Subcutaneous abdominal adipose tissue (tissue), 5 donors: ENCODE measurements at regions not wholly inside any gene's neighbourhood (a gene's known extent, or its start where the extent isn't known, plus 50 kb on each side); places are given as distances from the start of the nearest gene placed in this dataset.
"Not testable (repeated sequence)": the region's sequence is repeated elsewhere in the genome, so short reads cannot be mapped to it uniquely, and the experiment has no call there.

ENCODE experiments used
- H3K27ac ChIP-seq: one replicate; pipeline ENCODE4 v1.7.0; 2013; ENCODE audit warnings: low read depth, mild to moderate bottlenecking, inconsistent platforms, low read length, moderate library complexity
- H3K27me3 ChIP-seq, 5 donors: one replicate each; pipeline ENCODE4 v1.7.0; 2013; ENCODE audit warnings: low read length in 5 of 5, inconsistent platforms in 1 of 5; ENCODE audit not compliant: control insufficient read depth in 5 of 5, insufficient read depth in 4 of 5
- H3K36me3 ChIP-seq, 5 donors: one replicate each; pipeline ENCODE4 v1.7.0; 2013; ENCODE audit warnings: low read length in 5 of 5; ENCODE audit not compliant: control insufficient read depth in 5 of 5, insufficient read depth in 5 of 5
- H3K4me1 ChIP-seq, 5 donors: one replicate each; pipeline ENCODE4 v1.7.0; 2013; ENCODE audit warnings: low read length in 5 of 5, mild to moderate bottlenecking in 3 of 5, moderate library complexity in 1 of 5; ENCODE audit not compliant: control insufficient read depth in 5 of 5, insufficient read depth in 5 of 5
- H3K4me3 ChIP-seq, 5 donors: one replicate each; pipeline ENCODE4 v1.7.0; 2013; ENCODE audit warnings: low read length in 5 of 5, low read depth in 1 of 5
- H3K9ac ChIP-seq, 5 donors: one replicate each; pipeline ENCODE4 v1.7.0; 2013; ENCODE audit warnings: low read length in 5 of 5, mild to moderate bottlenecking in 4 of 5, moderate library complexity in 3 of 5
- H3K9me3 ChIP-seq, 5 donors: one replicate each; pipeline ENCODE4 v1.7.0; 2013; ENCODE audit warnings: low read length in 5 of 5; ENCODE audit not compliant: control insufficient read depth in 5 of 5
- donor health status: healthy.
- donor health status: healthy.
- donor health status: healthy.
- donor health status: healthy.
- donor health status: healthy.

DNA sequence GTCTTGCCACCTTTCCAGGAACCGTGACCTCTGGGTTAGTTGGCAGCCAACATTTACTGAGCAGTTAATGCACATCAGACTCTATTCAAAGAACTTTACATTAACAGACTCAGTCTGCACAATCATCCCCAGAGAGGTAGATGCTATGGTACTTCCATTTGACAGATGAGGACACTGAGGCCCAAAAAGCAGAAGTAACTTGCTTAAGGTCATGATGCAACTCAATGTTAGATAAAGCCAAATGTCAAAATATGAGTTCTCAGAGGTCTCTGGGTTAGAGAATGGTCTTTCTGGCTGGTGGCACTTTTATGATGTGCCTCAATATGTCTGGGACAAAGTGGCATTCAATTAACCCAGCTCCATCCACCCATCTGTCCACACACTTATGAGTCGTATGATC is 450.0 kb downstream of the MIAT start:
- peaks cover 2 to 33% (median 25%) of the 10 kb centered on the region in 5 donors for H3K4me1 ChIP-seq

DNA sequence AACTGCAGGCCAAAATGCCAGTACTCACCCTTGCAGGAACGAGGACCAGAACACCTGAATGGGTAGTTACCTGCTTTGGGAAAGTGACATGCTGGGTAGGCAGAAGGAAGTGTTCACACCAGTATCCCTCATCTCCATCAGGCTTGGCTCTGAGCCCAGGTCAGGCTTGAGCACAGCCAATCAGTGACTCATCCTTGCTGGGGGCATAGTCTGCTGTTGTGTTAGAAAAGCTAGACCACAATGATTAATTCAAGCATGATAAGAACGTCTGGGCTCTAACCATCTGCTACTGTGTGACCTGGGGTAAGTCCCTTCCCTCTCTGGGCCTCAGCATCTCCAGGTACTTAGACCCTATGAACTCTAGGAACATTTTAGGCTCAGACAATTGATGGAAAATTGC is 450.4 kb downstream of the MIAT start:
- no peaks in the 10 kb centered on the region for H3K27me3 ChIP-seq
- H3K4me3 ChIP-seq = no peak overlapping the region
- H3K9ac ChIP-seq = no peak overlapping the region
- no peaks in the 10 kb centered on the region for H3K36me3 ChIP-seq
- H3K27ac ChIP-seq = no peak overlapping the region
- H3K9me3 ChIP-seq = no peaks in the 10 kb centered on the region
- H3K4me1 ChIP-seq = peaks cover 5 to 35% (median 27%) of the 10 kb centered on the region in 5 donors

More for the DNA sequence above, 450.0 kb downstream of the MIAT start:
- Histone ChIP-seq H3K27me3 (no peaks in the 10 kb centered on the region), H3K36me3 (no peaks in the 10 kb centered on the region), H3K9me3 (no peaks in the 10 kb centered on the region), H3K9ac (no peak overlapping the region), H3K4me3 (no peak overlapping the region), H3K27ac (no peak overlapping the region)

DNA sequence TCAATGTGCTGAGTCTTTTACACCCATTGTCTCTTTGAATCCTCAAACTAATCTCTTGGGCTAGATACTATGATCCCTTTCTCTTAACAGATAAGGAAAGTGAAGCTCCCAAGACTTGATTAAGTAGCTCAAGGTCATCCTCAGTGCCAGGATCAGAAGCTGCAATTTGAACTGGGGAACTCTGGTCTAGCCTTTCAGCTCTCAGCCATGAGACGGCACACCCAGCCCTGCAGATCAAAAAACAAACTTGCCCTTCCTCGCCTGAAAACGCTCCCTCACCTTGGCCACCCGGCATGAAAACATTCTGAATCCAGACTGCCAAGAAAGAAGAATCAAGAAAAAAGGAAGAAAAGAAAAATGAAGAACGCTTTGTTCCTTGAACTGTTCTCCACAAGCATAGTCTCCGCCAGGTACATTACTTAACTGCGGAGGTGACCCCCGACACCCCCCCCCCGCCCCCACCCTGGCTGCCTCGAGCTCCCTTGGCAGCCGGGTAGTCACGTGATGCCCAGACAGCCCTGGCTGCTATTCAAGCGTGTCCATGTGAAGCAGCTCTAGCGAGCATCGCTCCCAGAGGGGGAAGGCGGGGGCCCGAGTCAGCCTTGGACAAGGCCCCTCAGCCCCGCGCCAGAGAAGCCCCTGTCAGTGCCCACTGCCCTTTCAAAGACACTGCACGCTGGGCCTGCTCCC is 451.2 kb downstream of the MIAT start:
- no peak overlapping the region for H3K9ac ChIP-seq
- H3K27ac ChIP-seq = no peak overlapping the region
- H3K36me3 ChIP-seq = no peaks in the 10 kb centered on the region

DNA sequence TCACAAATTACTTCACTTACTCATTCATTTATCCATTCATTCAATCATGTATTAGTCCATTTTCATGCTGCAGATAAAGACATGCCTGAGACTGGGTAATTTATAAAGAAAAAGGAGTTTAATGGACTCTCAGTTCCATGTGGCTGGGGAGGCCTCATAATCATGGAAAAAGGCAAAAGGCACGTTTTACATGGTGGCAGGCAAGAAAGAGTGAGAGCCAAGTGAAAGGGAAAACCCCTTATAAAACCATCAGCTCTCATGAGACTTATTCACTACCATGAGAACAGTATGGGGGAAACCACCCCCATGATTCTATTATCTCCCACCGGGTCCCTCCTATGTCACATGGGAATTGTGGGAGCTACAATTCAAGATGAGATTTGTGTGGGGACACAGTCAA is 452.0 kb downstream of the MIAT start:
- not testable (repeated sequence) for H3K27ac ChIP-seq, H3K9ac ChIP-seq, H3K4me3 ChIP-seq, H3K36me3 ChIP-seq, H3K27me3 ChIP-seq, H3K9me3 ChIP-seq
- H3K4me1 ChIP-seq = peaks cover 5 to 45% (median 32%) of the 10 kb centered on the region in 5 donors

More for the DNA sequence above, 451.2 kb downstream of the MIAT start:
- Histone ChIP-seq H3K27me3 (peaks cover 0 to 2% (median 0%) of the 10 kb centered on the region in 5 donors), H3K9me3 (peaks cover 0 to 3% (median 0%) of the 10 kb centered on the region in 5 donors), H3K4me3 (no peak overlapping the region), H3K4me1 (peaks cover 5 to 42% (median 32%) of the 10 kb centered on the region in 5 donors)

DNA sequence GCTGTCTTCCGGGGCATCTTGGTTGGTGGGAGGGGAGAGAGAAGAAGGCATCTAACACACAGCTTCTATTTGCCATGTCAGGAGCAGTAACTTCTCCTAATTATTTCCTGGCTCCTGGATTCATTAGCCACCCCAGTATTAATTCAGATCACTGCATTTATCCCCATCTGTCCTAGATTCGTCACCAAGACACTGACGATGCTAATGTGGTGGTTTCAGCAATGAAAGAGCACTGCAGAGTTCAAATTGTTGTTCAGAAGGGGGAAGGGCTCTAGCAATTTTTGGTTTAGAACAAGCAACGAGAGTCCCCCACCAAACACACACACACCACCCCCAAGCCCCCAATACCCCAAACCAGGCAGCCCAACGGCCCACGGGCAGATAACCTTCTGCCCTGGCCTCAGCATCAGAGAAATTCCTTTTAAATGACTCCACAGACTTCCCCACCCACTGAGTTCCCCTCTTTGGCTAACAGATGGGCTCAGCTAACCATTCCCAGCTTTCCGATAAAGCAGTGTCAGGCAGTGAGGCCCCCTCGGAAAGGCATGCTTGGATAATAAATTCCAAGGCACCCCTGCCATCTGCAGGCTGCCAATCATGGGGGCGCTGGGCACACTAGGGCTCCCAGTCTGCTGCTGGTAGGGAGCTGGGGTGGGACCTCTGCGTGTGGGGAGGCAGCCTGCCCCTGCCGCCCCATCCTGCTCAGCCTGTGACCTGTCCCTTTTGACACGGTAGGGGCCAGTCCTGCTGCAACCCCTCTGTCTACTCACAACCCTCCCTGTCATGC is 453.5 kb downstream of the MIAT start:
- H3K9ac ChIP-seq = no peak overlapping the region
- H3K27me3 ChIP-seq = peaks cover 0 to 2% (median 0%) of the 10 kb centered on the region in 5 donors
- no peak overlapping the region for H3K4me3 ChIP-seq
- H3K9me3 ChIP-seq = peaks cover 0 to 3% (median 0%) of the 10 kb centered on the region in 5 donors
- H3K27ac ChIP-seq = no peak overlapping the region
- peaks cover 5 to 45% (median 32%) of the 10 kb centered on the region in 5 donors for H3K4me1 ChIP-seq
- no peaks in the 10 kb centered on the region for H3K36me3 ChIP-seq

DNA sequence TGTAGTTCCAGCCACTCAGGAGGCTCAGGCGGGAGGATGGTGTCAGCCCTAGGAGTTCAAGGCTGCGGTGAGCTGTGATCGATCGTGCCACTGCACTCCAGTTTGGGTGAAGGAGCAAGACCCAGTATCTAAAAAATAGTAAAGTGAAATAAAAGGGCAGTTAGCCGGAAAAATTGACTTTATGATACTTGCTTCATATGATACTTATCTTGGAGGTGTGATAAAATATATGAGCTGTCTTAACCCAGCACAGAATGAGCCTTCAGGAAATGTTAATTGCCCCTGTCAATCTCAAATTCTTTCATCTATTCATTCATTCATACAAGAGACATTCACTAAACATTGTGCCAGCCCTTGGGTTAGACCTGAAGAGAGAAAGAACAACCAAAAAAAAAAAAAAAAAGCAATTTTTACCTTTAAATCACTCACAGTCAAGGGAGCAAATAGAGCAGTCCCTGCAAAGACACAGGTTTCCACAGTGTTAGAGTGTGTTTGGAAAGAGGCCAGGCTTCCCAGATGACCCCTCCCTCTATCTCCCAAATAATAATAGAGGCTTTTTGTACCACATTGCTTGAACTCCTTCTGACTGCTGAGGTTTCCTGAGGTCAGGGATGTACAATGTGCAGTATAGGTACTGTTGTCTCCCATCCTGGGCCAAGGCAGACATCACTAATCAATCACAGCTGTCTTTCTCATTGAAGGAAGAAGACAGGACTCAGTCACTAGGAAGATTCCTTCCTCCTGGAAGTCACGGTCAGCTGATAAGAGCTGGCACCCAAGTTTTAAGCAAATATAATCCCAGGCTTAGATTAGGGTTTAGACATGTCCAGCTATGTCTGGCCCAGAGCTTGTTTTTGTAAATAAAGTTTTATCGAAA is 454.6 kb downstream of the MIAT start:
- Histone ChIP-seq H3K9me3 (peaks cover 0 to 3% (median 0%) of the 10 kb centered on the region in 5 donors), H3K4me3 (no peak overlapping the region), H3K9ac (no peak overlapping the region), H3K27ac (peak overlapping the region; percentile 12), H3K4me1 (peaks cover 5 to 39% (median 26%) of the 10 kb centered on the region in 5 donors), H3K27me3 (peaks cover 0 to 2% (median 0%) of the 10 kb centered on the region in 5 donors), H3K36me3 (no peaks in the 10 kb centered on the region)

DNA sequence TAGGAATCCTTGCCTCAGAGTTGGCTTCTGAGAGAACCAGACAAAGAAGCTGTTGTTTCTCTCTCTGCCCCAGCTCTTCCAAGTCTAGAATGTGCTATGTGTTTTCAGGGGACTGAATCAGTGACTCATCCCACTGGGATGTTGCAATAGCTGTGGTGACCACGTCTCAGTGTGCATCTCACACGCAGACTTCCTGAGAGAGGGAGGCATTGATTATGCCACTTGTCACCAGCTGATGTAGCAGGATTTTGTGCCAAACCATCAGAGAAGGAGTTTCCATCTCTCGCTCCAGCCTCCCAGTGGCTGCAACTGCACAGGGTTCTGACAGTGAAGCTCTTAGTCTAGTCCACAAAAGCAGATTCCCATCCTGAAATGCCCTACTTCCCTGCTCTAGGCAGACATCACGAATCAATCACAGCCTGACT is 455.8 kb downstream of the MIAT start:
- Histone ChIP-seq H3K4me1 (peaks cover 3 to 30% (median 17%) of the 10 kb centered on the region in 5 donors), H3K9ac (no peak overlapping the region), H3K9me3 (peaks cover 0 to 3% (median 0%) of the 10 kb centered on the region in 5 donors), H3K27ac (peak overlapping the region; percentile 12), H3K36me3 (no peaks in the 10 kb centered on the region), H3K27me3 (peaks cover 0 to 2% (median 0%) of the 10 kb centered on the region in 5 donors), H3K4me3 (no peak overlapping the region)

DNA sequence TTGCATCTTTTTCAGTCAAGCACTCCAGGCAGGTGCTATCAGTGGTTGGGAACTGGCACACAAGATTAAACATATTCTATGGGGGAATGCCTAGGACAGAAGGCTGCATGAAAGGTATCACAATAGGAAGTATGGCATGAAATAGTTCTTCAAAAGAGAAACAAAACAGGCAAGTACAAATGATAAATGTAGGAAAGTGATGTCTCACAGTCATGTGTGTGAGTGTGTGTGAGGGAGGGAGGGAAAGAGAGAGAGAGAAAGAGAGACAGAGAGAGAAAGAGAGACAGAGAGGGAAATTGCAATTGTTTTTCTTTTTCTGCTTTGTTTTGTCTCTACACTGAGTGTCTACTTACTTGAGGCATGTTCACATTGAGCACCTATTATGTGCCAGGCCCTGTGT is 456.3 kb downstream of the MIAT start:
- H3K4me1 ChIP-seq = peaks cover 3 to 26% (median 13%) of the 10 kb centered on the region in 5 donors
- no peak overlapping the region for H3K4me3 ChIP-seq
- no peak overlapping the region for H3K9ac ChIP-seq
- no peak overlapping the region for H3K27ac ChIP-seq
- no peaks in the 10 kb centered on the region for H3K36me3 ChIP-seq
- H3K27me3 ChIP-seq = peaks cover 0 to 2% (median 0%) of the 10 kb centered on the region in 5 donors
- peaks cover 0 to 3% (median 0%) of the 10 kb centered on the region in 5 donors for H3K9me3 ChIP-seq

DNA sequence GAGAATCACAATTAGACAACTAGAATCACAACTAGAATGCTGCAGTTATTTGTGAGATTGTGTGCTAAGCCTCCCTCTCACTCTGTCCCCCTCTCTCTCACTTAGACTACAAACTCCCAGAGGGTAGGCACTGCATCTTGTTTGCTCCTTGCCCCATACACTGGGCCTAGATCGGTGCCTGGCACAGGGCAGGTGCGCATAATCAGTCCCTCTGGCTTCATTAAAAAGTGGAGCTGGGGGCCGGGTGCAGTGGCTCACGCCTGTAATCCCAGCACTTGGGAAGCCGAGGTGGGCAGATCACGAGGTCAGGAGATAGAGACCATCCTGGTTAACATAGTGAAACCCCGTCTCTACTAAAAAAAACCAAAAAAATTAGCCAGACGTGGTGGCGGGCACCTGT is 456.8 kb downstream of the MIAT start:
- Histone ChIP-seq H3K4me3 (no peak overlapping the region), H3K27me3 (peaks cover 0 to 2% (median 0%) of the 10 kb centered on the region in 5 donors), H3K9ac (no peak overlapping the region), H3K9me3 (peaks cover 0 to 3% (median 0%) of the 10 kb centered on the region in 5 donors), H3K4me1 (peaks cover 3 to 20% (median 9%) of the 10 kb centered on the region in 5 donors), H3K27ac (no peak overlapping the region), H3K36me3 (no peaks in the 10 kb centered on the region)
